ENCODE measurements at regions not wholly inside any gene's neighbourhood (a gene's known extent, or its start where the extent isn't known, plus 50 kb on each side); places are given as distances from the start of the nearest gene placed in this dataset.

GRCh38 chr13:74230984-74231501 is 96.8 kb upstream of the KLF12 start:
- H3K27ac Mint-ChIP-seq: no peak overlapping the region
- H3K9me3 Mint-ChIP-seq: 0 out of 2 replicates have a peak, but pooled peaks cover 9% of the 10 kb centered on the region
- ChIA-PET POLR2A (interaction anchor here (0.7 kb wide), 1 partner anchor 416 kb away, joined by 3 read pairs; no protein-coding TSS in a partner anchor), CTCF (no interaction called here)
- ATAC-seq: no peak
- no peak for DNase-seq (ENCODE audit: low spot score)
- H3K36me3 Mint-ChIP-seq: no peaks in the 10 kb centered on the region
- no peaks in the 10 kb centered on the region for H3K4me1 Mint-ChIP-seq
- no peak overlapping the region for H3K4me3 Mint-ChIP-seq
- H3K27me3 Mint-ChIP-seq (ENCODE audit: low read depth): no peaks in the 10 kb centered on the region
- TF ChIP-seq HMGXB4 (CRISPR knock-in tag; IDR thresholded peaks at IDR 0.05) (no peak), GABPB1 (CRISPR knock-in tag; IDR thresholded peaks at IDR 0.05) (no peak), CREM (CRISPR knock-in tag; IDR thresholded peaks at IDR 0.05) (no peak)
- TF ChIP-seq, protein P1, sequence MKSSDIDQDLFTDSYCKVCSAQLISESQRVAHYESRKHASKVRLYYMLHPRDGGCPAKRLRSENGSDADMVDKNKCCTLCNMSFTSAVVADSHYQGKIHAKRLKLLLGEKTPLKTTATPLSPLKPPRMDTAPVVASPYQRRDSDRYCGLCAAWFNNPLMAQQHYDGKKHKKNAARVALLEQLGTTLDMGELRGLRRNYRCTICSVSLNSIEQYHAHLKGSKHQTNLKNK (CRISPR knock-in tag; IDR thresholded peaks at IDR 0.05): no peak

DNA sequence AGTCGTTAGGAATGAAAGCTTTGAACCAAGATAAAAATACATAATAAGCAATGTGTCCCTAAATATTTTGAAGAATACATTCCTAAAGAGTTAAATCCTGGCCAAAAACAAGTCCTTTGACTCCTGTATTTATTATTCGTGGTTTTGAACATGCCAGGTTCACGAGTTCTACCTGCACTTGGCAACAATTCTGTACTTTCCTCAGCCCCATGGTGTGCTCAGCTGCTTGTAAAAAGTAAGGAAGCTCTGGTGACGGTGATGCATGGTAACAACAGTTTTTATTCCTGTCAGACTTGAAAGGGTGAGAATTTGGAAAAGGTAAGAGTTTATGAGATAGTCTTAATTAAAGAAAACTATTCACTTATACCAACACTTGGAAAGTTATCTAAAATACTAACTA is 95.0 kb upstream of the KLF12 start:
- no peak for ATAC-seq
- no peaks in the 10 kb centered on the region for H3K4me1 Mint-ChIP-seq
- H3K27ac Mint-ChIP-seq: no peak overlapping the region
- no peak overlapping the region for H3K4me3 Mint-ChIP-seq
- no peaks in the 10 kb centered on the region for H3K36me3 Mint-ChIP-seq
- H3K9me3 Mint-ChIP-seq: 0 out of 2 replicates have a peak, but pooled peaks cover 9% of the 10 kb centered on the region
- CTCF ChIA-PET: no interaction called here
- no peak for DNase-seq (ENCODE audit: low spot score)
- no peaks in the 10 kb centered on the region for H3K27me3 Mint-ChIP-seq (ENCODE audit: low read depth)
- POLR2A ChIA-PET: no interaction called here
- TF ChIP-seq NFE2L1 (CRISPR knock-in tag; IDR thresholded peaks at IDR 0.05) (no peak), ETV6 (CRISPR knock-in tag; IDR thresholded peaks at IDR 0.05) (no peak), E2F4 (CRISPR knock-in tag; IDR thresholded peaks at IDR 0.05; ENCODE audit: borderline replicate concordance, low read depth) (no peak), RORB (CRISPR knock-in tag; IDR thresholded peaks at IDR 0.05) (no peak), ATF1 (CRISPR knock-in tag; IDR thresholded peaks at IDR 0.05) (no peak), FOXJ3 (CRISPR knock-in tag; IDR thresholded peaks at IDR 0.05; ENCODE audit: borderline replicate concordance) (no peak), CREM (CRISPR knock-in tag; IDR thresholded peaks at IDR 0.05) (no peak), TEAD1 (CRISPR knock-in tag; IDR thresholded peaks at IDR 0.05) (no peak)
- TF ChIP-seq, protein P2, sequence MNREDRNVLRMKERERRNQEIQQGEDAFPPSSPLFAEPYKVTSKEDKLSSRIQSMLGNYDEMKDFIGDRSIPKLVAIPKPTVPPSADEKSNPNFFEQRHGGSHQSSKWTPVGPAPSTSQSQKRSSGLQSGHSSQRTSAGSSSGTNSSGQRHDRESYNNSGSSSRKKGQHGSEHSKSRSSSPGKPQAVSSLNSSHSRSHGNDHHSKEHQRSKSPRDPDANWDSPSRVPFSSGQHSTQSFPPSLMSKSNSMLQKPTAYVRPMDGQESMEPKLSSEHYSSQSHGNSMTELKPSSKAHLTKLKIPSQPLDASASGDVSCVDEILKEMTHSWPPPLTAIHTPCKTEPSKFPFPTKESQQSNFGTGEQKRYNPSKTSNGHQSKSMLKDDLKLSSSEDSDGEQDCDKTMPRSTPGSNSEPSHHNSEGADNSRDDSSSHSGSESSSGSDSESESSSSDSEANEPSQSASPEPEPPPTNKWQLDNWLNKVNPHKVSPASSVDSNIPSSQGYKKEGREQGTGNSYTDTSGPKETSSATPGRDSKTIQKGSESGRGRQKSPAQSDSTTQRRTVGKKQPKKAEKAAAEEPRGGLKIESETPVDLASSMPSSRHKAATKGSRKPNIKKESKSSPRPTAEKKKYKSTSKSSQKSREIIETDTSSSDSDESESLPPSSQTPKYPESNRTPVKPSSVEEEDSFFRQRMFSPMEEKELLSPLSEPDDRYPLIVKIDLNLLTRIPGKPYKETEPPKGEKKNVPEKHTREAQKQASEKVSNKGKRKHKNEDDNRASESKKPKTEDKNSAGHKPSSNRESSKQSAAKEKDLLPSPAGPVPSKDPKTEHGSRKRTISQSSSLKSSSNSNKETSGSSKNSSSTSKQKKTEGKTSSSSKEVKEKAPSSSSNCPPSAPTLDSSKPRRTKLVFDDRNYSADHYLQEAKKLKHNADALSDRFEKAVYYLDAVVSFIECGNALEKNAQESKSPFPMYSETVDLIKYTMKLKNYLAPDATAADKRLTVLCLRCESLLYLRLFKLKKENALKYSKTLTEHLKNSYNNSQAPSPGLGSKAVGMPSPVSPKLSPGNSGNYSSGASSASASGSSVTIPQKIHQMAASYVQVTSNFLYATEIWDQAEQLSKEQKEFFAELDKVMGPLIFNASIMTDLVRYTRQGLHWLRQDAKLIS (CRISPR knock-in tag; IDR thresholded peaks at IDR 0.05; ENCODE audit: borderline replicate concordance): no peak

GRCh38 chr13:74227476-74228158 is 93.4 kb upstream of the KLF12 start:
- POLR2A ChIA-PET: no interaction called here
- Mint-ChIP-seq H3K27ac (no peak overlapping the region), H3K9me3 (0 out of 2 replicates have a peak, but pooled peaks cover 9% of the 10 kb centered on the region), H3K27me3 (ENCODE audit: low read depth) (no peaks in the 10 kb centered on the region), H3K4me3 (no peak overlapping the region), H3K4me1 (no peaks in the 10 kb centered on the region), H3K36me3 (no peaks in the 10 kb centered on the region)
- DNase-seq (ENCODE audit: low spot score): no peak
- ATAC-seq: no peak
- CTCF ChIA-PET: no interaction called here
- TF ChIP-seq TEAD4 (CRISPR knock-in tag; IDR thresholded peaks at IDR 0.05) (no peak), FOXK1 (CRISPR knock-in tag; IDR thresholded peaks at IDR 0.05) (no peak), IRF2 (CRISPR knock-in tag; IDR thresholded peaks at IDR 0.05; ENCODE audit: borderline replicate concordance, low read depth) (no peak), USF1 (CRISPR knock-in tag; IDR thresholded peaks at IDR 0.05) (no peak), ZNF219 (CRISPR knock-in tag; IDR thresholded peaks at IDR 0.05; ENCODE audit: borderline replicate concordance) (no peak), ZNF671 (CRISPR knock-in tag; IDR thresholded peaks at IDR 0.05) (no peak), SP1 (CRISPR knock-in tag; conservative IDR thresholded peaks at IDR 0.05) (no peak), ZNF317 (CRISPR knock-in tag; IDR thresholded peaks at IDR 0.05; ENCODE audit: borderline replicate concordance, low read depth) (no peak), NR2C2 (CRISPR knock-in tag; IDR thresholded peaks at IDR 0.05) (no peak), GRHL2 (CRISPR knock-in tag; IDR thresholded peaks at IDR 0.05; ENCODE audit: insufficient replicate concordance, severe bottlenecking) (no peak), KAT7 (CRISPR knock-in tag; IDR thresholded peaks at IDR 0.05; ENCODE audit: borderline replicate concordance) (no peak), JUN (CRISPR knock-in tag; IDR thresholded peaks at IDR 0.05) (no peak)
- TF ChIP-seq, protein P3, sequence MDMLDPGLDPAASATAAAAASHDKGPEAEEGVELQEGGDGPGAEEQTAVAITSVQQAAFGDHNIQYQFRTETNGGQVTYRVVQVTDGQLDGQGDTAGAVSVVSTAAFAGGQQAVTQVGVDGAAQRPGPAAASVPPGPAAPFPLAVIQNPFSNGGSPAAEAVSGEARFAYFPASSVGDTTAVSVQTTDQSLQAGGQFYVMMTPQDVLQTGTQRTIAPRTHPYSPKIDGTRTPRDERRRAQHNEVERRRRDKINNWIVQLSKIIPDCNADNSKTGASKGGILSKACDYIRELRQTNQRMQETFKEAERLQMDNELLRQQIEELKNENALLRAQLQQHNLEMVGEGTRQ (CRISPR knock-in tag; IDR thresholded peaks at IDR 0.05): no peak

Data from WTC11 (cell line).